Body of pancreas (tissue), 4 donors: ENCODE measurements at regions not wholly inside any gene's neighbourhood (a gene's known extent, or its start where the extent isn't known, plus 50 kb on each side); places are given as distances from the start of the nearest gene placed in this dataset.
"Not testable (repeated sequence)": the region's sequence is repeated elsewhere in the genome, so short reads cannot be mapped to it uniquely, and the experiment has no call there.

ENCODE experiments used
- ATAC-seq: fragments of 150-250 bp; one replicate; pipeline ENCODE4 v1.9.1; 2016
- DNase-seq, 4 donors: peaks; one replicate each; pipeline ENCODE4 v3.0.0-alpha.2; 2019
- H3K27ac ChIP-seq, 4 donors: fragments of 200-600 bp; sonication (generic); 1 replicate in 3 of 4; 2 replicates in 1 of 4; pipeline versions ENCODE4 v1.5.1 to v1.6.1; 2016 to 2019; ENCODE audit warnings: mild to moderate bottlenecking in 1 of 4, mixed read lengths in 1 of 4, moderate library complexity in 1 of 4
- H3K27me3 ChIP-seq, 2 donors: fragments of 200-600 bp; sonication (generic); one replicate each; pipeline ENCODE4 v1.6.0; 2016; ENCODE audit warnings: mild to moderate bottlenecking in 1 of 2
- H3K36me3 ChIP-seq, 2 donors: fragments of 200-600 bp; sonication (generic); replicated peaks in 1 of 2; 2 replicates each; pipeline ENCODE4 v1.5.1; 2016; ENCODE audit warnings: low read depth in 2 of 2; ENCODE audit not compliant: insufficient read depth in 1 of 2
- H3K4me1 ChIP-seq: fragments of 200-600 bp; sonication (generic); one replicate; pipeline ENCODE4 v1.6.0; 2016
- H3K4me3 ChIP-seq, 2 donors: fragments of 200-600 bp; sonication (generic); 1 replicate in 1 of 2; 2 replicates in 1 of 2; pipeline ENCODE4 v1.5.1; 2016 to 2019
- H3K9me3 ChIP-seq, 3 donors: fragments of 200-600 bp; sonication (generic); 1 replicate in 2 of 3; 2 replicates in 1 of 3; pipeline ENCODE4 v1.5.1; 2016
- POLR2A ChIP-seq, 3 donors: fragments of 450-650 bp; IDR thresholded peaks; one replicate each; pipeline ENCODE4 v1.6.1; 2016; ENCODE audit warnings: antibody characterized with exemption in 3 of 3, mild to moderate bottlenecking in 2 of 3
- WGBS, 2 donors: methylation state at CpG; one replicate each; pipeline ENCODE4 v1.1.5; 2017; 5-methylcytosine and 5-hydroxymethylcytosine counted together
- intact Hi-C: fragments of 100-400 bp; cut with DNase I; formaldehyde crosslinking; loops from one replicate; pipeline ENCODE4 v1.15.1; 2023
- TF ChIP-seq, protein P1 (sequence below), 7 experiments: fragments of 450-650 bp in 4 of 7; fragments of 200-600 bp in 3 of 7; sonication (generic) in 3 of 7; IDR thresholded peaks; one replicate each; pipeline ENCODE4 v1.5.1; 2016 to 2019; ENCODE audit warnings: antibody characterized with exemption in 7 of 7

DNA sequence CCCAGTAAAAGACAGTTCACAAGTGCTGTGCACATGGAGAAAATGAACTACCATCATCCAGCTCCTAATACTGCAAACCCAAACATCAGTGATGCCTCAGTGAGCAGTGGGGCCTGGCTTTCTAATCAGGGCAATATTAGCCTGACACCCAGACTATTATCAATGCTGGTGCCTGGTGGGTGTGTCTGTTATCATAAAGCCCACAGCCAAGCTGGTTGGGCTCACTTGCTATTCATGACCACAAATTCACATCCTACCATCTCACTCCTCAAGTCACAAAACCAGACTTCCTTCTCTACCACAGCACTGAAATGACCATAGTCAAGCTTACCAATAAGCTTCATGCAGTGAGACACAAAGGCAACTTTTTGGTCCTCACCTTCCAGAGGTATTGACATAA is 180.8 kb upstream of the PLN start:
- ATAC-seq = no peak
- Histone ChIP-seq H3K27ac (no peak overlapping the region), H3K9me3 (no peaks in the 10 kb centered on the region), H3K27me3 (no peaks in the 10 kb centered on the region), H3K36me3 (no peaks in the 10 kb centered on the region), H3K4me1 (no peaks in the 10 kb centered on the region), H3K4me3 (no peak overlapping the region)
- TF ChIP-seq POLR2A (IDR thresholded peaks at IDR 0.05) = no peak
- TF ChIP-seq, protein P1, sequence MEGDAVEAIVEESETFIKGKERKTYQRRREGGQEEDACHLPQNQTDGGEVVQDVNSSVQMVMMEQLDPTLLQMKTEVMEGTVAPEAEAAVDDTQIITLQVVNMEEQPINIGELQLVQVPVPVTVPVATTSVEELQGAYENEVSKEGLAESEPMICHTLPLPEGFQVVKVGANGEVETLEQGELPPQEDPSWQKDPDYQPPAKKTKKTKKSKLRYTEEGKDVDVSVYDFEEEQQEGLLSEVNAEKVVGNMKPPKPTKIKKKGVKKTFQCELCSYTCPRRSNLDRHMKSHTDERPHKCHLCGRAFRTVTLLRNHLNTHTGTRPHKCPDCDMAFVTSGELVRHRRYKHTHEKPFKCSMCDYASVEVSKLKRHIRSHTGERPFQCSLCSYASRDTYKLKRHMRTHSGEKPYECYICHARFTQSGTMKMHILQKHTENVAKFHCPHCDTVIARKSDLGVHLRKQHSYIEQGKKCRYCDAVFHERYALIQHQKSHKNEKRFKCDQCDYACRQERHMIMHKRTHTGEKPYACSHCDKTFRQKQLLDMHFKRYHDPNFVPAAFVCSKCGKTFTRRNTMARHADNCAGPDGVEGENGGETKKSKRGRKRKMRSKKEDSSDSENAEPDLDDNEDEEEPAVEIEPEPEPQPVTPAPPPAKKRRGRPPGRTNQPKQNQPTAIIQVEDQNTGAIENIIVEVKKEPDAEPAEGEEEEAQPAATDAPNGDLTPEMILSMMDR (IDR thresholded peaks at IDR 0.05) = no peak
- intact Hi-C loops = no loop called here
- DNase-seq = no peak

DNA sequence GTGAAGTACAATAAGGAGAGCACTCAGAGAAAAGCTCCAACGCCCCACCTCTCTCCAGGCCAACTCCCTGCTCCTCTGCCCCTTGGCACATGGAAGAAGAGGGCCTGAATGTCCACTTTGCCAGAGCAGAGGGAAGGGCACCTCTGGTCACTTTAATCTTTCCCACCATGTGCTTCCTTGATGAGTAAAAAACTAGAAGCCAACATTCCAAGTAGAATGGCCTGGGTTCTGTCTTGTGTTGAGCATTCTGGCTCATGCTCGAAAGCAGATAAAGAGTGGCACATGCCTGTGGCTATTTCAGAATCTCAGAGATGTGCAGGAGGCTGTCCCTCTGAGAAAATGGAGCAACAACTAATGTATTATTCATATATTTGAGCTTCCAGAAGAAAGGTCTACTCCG is 177.4 kb upstream of the PLN start:
- no peak for TF ChIP-seq POLR2A (IDR thresholded peaks at IDR 0.05)
- TF ChIP-seq, protein P1 (IDR thresholded peaks at IDR 0.05) = no peak
- ATAC-seq = no peak
- no peak overlapping the region for H3K27ac ChIP-seq
- H3K27me3 ChIP-seq = no peaks in the 10 kb centered on the region
- intact Hi-C loops = no loop called here
- H3K4me1 ChIP-seq = no peaks in the 10 kb centered on the region
- no peak overlapping the region for H3K4me3 ChIP-seq
- no peak for DNase-seq
- no peaks in the 10 kb centered on the region for H3K36me3 ChIP-seq
- H3K9me3 ChIP-seq = no peaks in the 10 kb centered on the region
- WGBS, 2 donors = 78 to 83% methylated on average over 3 of the region's 3 CpGs

DNA sequence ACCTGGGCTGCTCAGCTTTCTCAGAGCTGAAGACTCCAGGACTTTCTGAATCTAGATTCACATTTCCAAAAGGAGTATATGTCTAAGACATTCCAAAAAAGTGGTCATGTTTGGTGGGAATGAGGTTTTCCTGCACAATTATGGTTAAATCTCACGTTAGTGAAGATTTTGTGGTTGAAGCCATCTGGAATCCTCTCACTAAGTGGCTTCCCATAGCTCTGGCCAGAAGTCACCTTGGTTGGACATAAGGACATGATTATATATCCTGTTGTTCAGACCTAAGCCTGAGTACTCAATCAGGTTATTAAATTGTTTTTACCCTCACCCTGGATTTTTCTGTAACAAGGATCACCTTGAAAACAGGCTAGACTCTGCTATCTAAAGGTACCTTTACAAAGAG is 176.1 kb upstream of the PLN start:
- Histone ChIP-seq H3K27ac (no peak overlapping the region), H3K4me3 (no peak overlapping the region), H3K36me3 (no peaks in the 10 kb centered on the region), H3K9me3 (no peaks in the 10 kb centered on the region), H3K27me3 (no peaks in the 10 kb centered on the region), H3K4me1 (no peaks in the 10 kb centered on the region)
- TF ChIP-seq, protein P1 (IDR thresholded peaks at IDR 0.05) = no peak
- TF ChIP-seq POLR2A (IDR thresholded peaks at IDR 0.05) = no peak
- WGBS, 2 donors = 70 to 75% methylated on average over 1 of the region's 1 CpG
- no peak for ATAC-seq
- intact Hi-C loops = no loop called here
- no peak for DNase-seq

DNA sequence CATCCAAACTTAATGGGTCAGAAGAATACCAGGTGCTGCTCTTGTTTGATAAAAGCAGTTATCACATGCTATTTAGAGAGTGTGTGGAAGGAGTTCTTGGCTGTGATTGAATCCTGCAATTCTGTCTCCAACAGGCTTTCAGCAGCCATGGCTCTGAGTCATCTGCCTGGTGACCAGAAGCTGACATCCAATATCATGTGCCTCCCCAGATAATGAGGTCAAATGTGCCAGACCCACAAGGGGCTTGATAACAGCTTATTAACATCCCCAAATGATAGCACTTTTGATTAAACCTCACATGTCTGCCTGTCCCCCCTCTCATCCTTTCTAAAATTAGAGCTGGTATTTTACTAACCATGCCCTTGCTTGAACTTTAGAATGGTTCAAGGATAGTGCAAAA is 175.7 kb upstream of the PLN start:
- ATAC-seq (no peak), DNase-seq (peak in 1 of 4 donors; percentile 4)
- no peak for TF ChIP-seq POLR2A (IDR thresholded peaks at IDR 0.05)
- TF ChIP-seq, protein P1 (IDR thresholded peaks at IDR 0.05) = no peak
- H3K9me3 ChIP-seq = no peaks in the 10 kb centered on the region
- H3K27ac ChIP-seq = no peak overlapping the region
- no peaks in the 10 kb centered on the region for H3K4me1 ChIP-seq
- H3K4me3 ChIP-seq = no peak overlapping the region
- no peaks in the 10 kb centered on the region for H3K36me3 ChIP-seq
- intact Hi-C loops = no loop called here
- H3K27me3 ChIP-seq = no peaks in the 10 kb centered on the region

DNA sequence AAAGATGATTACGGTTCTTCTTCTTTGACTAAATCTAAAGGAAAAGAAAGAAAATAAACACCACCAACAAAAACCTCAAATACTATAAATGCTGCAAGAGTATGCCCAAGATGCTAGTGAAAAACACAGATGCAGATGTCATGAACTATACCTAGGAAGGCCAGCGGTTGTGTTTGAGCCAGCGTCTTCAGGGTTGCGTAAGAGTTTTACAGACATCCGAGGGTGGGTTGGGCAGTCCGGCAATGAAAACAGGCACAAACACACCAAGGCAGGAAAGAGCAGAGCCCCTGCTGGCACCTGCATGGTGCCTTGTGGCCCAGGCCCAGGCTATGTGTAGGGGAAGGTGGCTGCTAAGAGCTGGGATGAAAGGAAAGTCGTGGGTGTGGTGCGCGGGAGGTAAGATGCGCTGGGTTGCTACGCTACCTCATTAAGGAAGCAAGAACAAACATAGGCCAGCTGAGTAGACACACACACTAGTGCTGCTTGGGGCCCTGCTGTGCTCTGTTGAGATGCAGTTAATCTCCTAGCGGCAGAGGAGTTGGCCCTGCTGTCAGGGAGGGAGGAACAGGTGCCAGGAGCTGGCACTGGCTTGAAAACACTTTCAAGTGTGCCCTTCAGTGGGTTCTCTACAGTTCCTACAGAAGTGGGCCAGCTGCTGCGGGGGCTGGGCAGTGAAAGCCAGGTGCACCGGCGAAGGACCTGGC is 170.2 kb upstream of the PLN start:
- peak in 3 of 4 donors; percentile 20 to 40 (median 33) for DNase-seq
- H3K4me3 ChIP-seq = no peak overlapping the region
- no peaks in the 10 kb centered on the region for H3K27me3 ChIP-seq
- ATAC-seq = peak; percentile 60
- H3K4me1 ChIP-seq = no peaks in the 10 kb centered on the region
- intact Hi-C loops = no loop called here
- WGBS, 2 donors = 49 to 59% methylated on average over 15 of the region's 15 CpGs
- no peaks in the 10 kb centered on the region for H3K36me3 ChIP-seq
- no peak for TF ChIP-seq POLR2A (IDR thresholded peaks at IDR 0.05)
- TF ChIP-seq, protein P1 (IDR thresholded peaks at IDR 0.05) = no peak
- H3K9me3 ChIP-seq = no peaks in the 10 kb centered on the region
- no peak overlapping the region for H3K27ac ChIP-seq

DNA sequence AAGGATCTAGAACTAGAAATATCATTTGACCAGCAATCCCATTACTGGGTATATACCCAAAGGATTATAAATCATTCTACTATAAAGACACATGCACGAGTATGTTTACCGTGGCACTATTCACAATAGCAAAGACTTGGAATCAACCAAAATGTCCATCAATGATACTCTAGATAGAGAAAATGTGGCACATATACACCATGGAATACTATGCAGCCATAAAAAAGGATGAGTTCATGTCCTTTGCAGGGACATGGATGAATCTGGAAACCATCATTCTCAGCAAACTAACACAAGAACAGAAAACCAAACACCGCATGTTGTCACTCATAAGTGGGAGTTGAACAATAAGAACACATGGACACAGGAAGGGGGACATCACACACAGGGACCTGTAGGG is 167.5 kb upstream of the PLN start:
- H3K36me3 ChIP-seq, ATAC-seq, DNase-seq, H3K27ac ChIP-seq, intact Hi-C loops, H3K9me3 ChIP-seq, H3K4me3 ChIP-seq, H3K4me1 ChIP-seq, H3K27me3 ChIP-seq: not testable (repeated sequence)
- WGBS, 2 donors = 90 to 93% methylated on average over 3 of the region's 3 CpGs
